Cardiac muscle cell (in vitro differentiated cells and primary cell): ENCODE measurements at regions not wholly inside any gene's neighbourhood (a gene's known extent, or its start where the extent isn't known, plus 50 kb on each side); places are given as distances from the start of the nearest gene placed in this dataset.

Experiments used
- DNase-seq, 2 donors: peaks; one replicate each; pipeline versions ENCODE4 v3.0.0 to v3.0.0-alpha.2; 2010 to 2017; ENCODE audit warnings: low read depth in 1 of 2, low spot score in 1 of 2
- H3K27ac ChIP-seq: fragments of 200-600 bp; sonication (generic); 2 replicates; pipeline ENCODE4 v1.5.1; 2016
- H3K27me3 ChIP-seq: fragments of 200-600 bp; sonication (generic); 2 replicates; pipeline ENCODE4 v1.6.0; 2016; ENCODE audit warnings: control low read depth
- H3K36me3 ChIP-seq: fragments of 200-600 bp; sonication (generic); 2 replicates; pipeline ENCODE4 v1.5.1; 2016; ENCODE audit warnings: control low read depth
- H3K4me1 ChIP-seq: fragments of 200-600 bp; sonication (generic); 2 replicates; pipeline ENCODE4 v1.8.1; 2017; ENCODE audit warnings: low read depth, mild to moderate bottlenecking, mixed run types
- H3K4me3 ChIP-seq: fragments of 200-600 bp; sonication (generic); 2 replicates; pipeline ENCODE4 v1.5.1; 2016; ENCODE audit warnings: mild to moderate bottlenecking
- H3K9me3 ChIP-seq: fragments of 200-600 bp; sonication (generic); 2 replicates; pipeline ENCODE4 v1.5.1; 2017; ENCODE audit warnings: low read depth, mild to moderate bottlenecking, control low read depth
- CTCF ChIP-seq: IDR thresholded peaks from 2 replicates; pipeline ENCODE4 v1.5.1; 2012; ENCODE audit warnings: low read depth, mild to moderate bottlenecking, low read length

GRCh38 chr18:46243673-46244072 lies 139.5 kb downstream of the HAUS1 start:
- Histone ChIP-seq H3K36me3 (no peaks in the 10 kb centered on the region), H3K4me1 (no peaks in the 10 kb centered on the region), H3K27me3 (no peaks in the 10 kb centered on the region), H3K4me3 (no peak overlapping the region), H3K9me3 (no peaks in the 10 kb centered on the region), H3K27ac (no peak overlapping the region)
- no peak for DNase-seq
- TF ChIP-seq CTCF: no peak

GRCh38 chr18:46246101-46246500 lies 141.9 kb downstream of the HAUS1 start:
- no peak for DNase-seq
- Histone ChIP-seq H3K27me3 (no peaks in the 10 kb centered on the region), H3K36me3 (no peaks in the 10 kb centered on the region), H3K4me3 (no peak overlapping the region), H3K4me1 (no peaks in the 10 kb centered on the region), H3K27ac (no peak overlapping the region), H3K9me3 (no peaks in the 10 kb centered on the region)
- TF ChIP-seq CTCF: no peak

- Histone ChIP-seq H3K27ac (no peak overlapping the region), H3K4me3 (no peak overlapping the region), H3K9me3 (no peaks in the 10 kb centered on the region), H3K36me3 (no peaks in the 10 kb centered on the region), H3K4me1 (no peaks in the 10 kb centered on the region), H3K27me3 (no peaks in the 10 kb centered on the region)
- no peak for DNase-seq
- no peak for TF ChIP-seq CTCF
Observed at GRCh38 chr18:46247942-46248341, 143.8 kb downstream of the HAUS1 start.

- TF ChIP-seq CTCF: no peak
- Histone ChIP-seq H3K4me1 (peaks cover 7% of the 10 kb centered on the region), H3K27ac (no peak overlapping the region), H3K4me3 (no peak overlapping the region), H3K36me3 (peaks cover 3% of the 10 kb centered on the region), H3K27me3 (no peaks in the 10 kb centered on the region), H3K9me3 (no peaks in the 10 kb centered on the region)
- peak in 1 of 2 donors; percentile 92 for DNase-seq
Observed at GRCh38 chr18:46250084-46250811, 146.1 kb downstream of the HAUS1 start.

GRCh38 chr18:46250812-46251173 lies 146.6 kb downstream of the HAUS1 start:
- H3K27me3 ChIP-seq: no peaks in the 10 kb centered on the region
- TF ChIP-seq CTCF: no peak
- no peak for DNase-seq
- H3K9me3 ChIP-seq: no peaks in the 10 kb centered on the region
- H3K27ac ChIP-seq: no peak overlapping the region
- no peak overlapping the region for H3K4me3 ChIP-seq
- peaks cover 7% of the 10 kb centered on the region for H3K4me1 ChIP-seq
- peaks cover 3% of the 10 kb centered on the region for H3K36me3 ChIP-seq
